ENCODE measurements at regions not wholly inside any gene's neighbourhood (a gene's known extent, or its start where the extent isn't known, plus 50 kb on each side); places are given as distances from the start of the nearest gene placed in this dataset.
"Not testable (repeated sequence)": the region's sequence is repeated elsewhere in the genome, so short reads cannot be mapped to it uniquely, and the experiment has no call there.

GRCh38 chr5:26386532-26386931 lies 651.9 kb downstream of the CDH9 start:
- no peak for TF ChIP-seq CTCF (IDR thresholded peaks at IDR 0.05; ENCODE audit: unreplicated experiment)
- Mint-ChIP-seq H3K9me3 (ENCODE audit: low read depth, unreplicated experiment) (peaks cover 17% of the 10 kb centered on the region), H3K27me3 (ENCODE audit: unreplicated experiment) (no peaks in the 10 kb centered on the region), H3K36me3 (ENCODE audit: insufficient read depth, unreplicated experiment) (no peaks in the 10 kb centered on the region), H3K4me3 (ENCODE audit: low read depth, unreplicated experiment) (no peak overlapping the region), H3K27ac (ENCODE audit: unreplicated experiment) (no peak overlapping the region), H3K4me1 (ENCODE audit: low read depth, unreplicated experiment) (no peaks in the 10 kb centered on the region)
- no peak for DNase-seq
- intact Hi-C loops (cut with micrococcal nuclease; ENCODE audit: unreplicated experiment): no loop called here
- BruUV-seq (replicated peaks): no TSS peak
- CTCF ChIA-PET: no interaction called here

GRCh38 chr5:26364624-26365023 lies 673.8 kb downstream of the CDH9 start:
- H3K4me3 Mint-ChIP-seq (ENCODE audit: low read depth, unreplicated experiment); intact Hi-C loops (cut with micrococcal nuclease; ENCODE audit: unreplicated experiment); H3K27ac Mint-ChIP-seq (ENCODE audit: unreplicated experiment); DNase-seq; H3K27me3 Mint-ChIP-seq (ENCODE audit: unreplicated experiment); CTCF ChIA-PET; H3K36me3 Mint-ChIP-seq (ENCODE audit: insufficient read depth, unreplicated experiment); H3K4me1 Mint-ChIP-seq (ENCODE audit: low read depth, unreplicated experiment); BruUV-seq (replicated peaks): not testable (repeated sequence)
- H3K9me3 Mint-ChIP-seq (ENCODE audit: low read depth, unreplicated experiment): peaks cover 25% of the 10 kb centered on the region

DNA sequence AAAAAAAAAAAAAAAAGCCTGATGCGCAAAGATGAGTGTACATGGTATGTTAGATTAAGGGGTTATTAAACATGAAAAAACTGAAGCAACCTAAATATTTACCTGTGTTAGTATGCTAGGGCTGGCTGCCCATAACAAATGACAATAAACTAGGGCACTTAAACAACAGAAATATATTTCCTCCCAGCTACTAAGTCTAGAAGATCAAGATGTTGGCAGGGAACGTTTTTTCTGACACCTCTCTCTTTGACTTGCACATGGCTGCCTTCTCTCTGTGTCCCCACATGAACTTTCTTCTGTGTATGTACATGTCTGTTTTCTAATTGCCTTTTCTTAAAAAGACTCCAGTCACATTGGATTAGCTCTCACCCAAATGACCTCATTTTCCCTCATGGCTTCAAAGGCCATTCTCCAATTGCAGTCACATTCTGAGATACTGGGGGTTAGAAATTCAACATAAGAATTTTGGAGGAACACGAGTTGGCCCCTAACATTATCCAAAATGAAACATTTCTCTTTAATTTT lies 694.5 kb downstream of the CDH9 start:
- no peaks in the 10 kb centered on the region for H3K36me3 Mint-ChIP-seq (ENCODE audit: insufficient read depth, unreplicated experiment)
- no peaks in the 10 kb centered on the region for H3K27me3 Mint-ChIP-seq (ENCODE audit: unreplicated experiment)
- peaks cover 24% of the 10 kb centered on the region for H3K9me3 Mint-ChIP-seq (ENCODE audit: low read depth, unreplicated experiment)
- intact Hi-C loops (cut with micrococcal nuclease; ENCODE audit: unreplicated experiment): no loop called here
- CTCF ChIA-PET: interaction anchor here (0.6 to 0.7 kb wide), 2 partner anchors 15 to 43 kb away, joined by 3 read pairs; no protein-coding TSS in a partner anchor
- no peak for TF ChIP-seq CTCF (IDR thresholded peaks at IDR 0.05; ENCODE audit: unreplicated experiment)
- BruUV-seq (replicated peaks): no TSS peak
- no peak overlapping the region for H3K27ac Mint-ChIP-seq (ENCODE audit: unreplicated experiment)
- no peak for DNase-seq
- H3K4me3 Mint-ChIP-seq (ENCODE audit: low read depth, unreplicated experiment): no peak overlapping the region
- no peaks in the 10 kb centered on the region for H3K4me1 Mint-ChIP-seq (ENCODE audit: low read depth, unreplicated experiment)

DNA sequence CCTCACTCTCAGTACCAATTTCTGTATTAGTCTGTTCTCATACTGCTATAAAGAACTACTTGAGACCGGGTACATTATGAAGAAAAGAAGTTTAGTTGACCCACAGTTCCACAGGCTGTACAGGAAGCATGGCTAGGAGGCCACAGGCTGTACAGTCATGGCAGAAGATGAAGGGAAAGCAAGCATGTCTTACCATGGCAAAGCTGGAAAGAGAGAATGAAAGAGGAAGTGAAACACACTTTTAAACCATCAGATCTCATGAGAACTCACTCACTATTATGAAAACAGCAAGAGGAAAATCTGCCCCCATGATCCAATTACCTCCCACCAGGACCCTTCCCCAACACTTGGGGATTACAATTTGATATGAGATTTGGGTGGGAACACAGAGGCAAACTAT lies 698.8 kb downstream of the CDH9 start:
- H3K4me3 Mint-ChIP-seq (ENCODE audit: low read depth, unreplicated experiment): no peak overlapping the region
- no peaks in the 10 kb centered on the region for H3K4me1 Mint-ChIP-seq (ENCODE audit: low read depth, unreplicated experiment)
- H3K27ac Mint-ChIP-seq (ENCODE audit: unreplicated experiment): no peak overlapping the region
- no peak for DNase-seq
- BruUV-seq (replicated peaks): no TSS peak
- TF ChIP-seq CTCF (IDR thresholded peaks at IDR 0.05; ENCODE audit: unreplicated experiment): no peak
- H3K27me3 Mint-ChIP-seq (ENCODE audit: unreplicated experiment): no peaks in the 10 kb centered on the region
- intact Hi-C loops (cut with micrococcal nuclease; ENCODE audit: unreplicated experiment): no loop called here
- H3K9me3 Mint-ChIP-seq (ENCODE audit: low read depth, unreplicated experiment): peaks cover 21% of the 10 kb centered on the region
- CTCF ChIA-PET: no interaction called here
- H3K36me3 Mint-ChIP-seq (ENCODE audit: insufficient read depth, unreplicated experiment): no peaks in the 10 kb centered on the region

- Mint-ChIP-seq H3K4me1 (ENCODE audit: low read depth, unreplicated experiment) (no peaks in the 10 kb centered on the region), H3K27ac (ENCODE audit: unreplicated experiment) (no peak overlapping the region), H3K27me3 (ENCODE audit: unreplicated experiment) (no peaks in the 10 kb centered on the region), H3K4me3 (ENCODE audit: low read depth, unreplicated experiment) (no peak overlapping the region), H3K36me3 (ENCODE audit: insufficient read depth, unreplicated experiment) (no peaks in the 10 kb centered on the region), H3K9me3 (ENCODE audit: low read depth, unreplicated experiment) (peaks cover 6% of the 10 kb centered on the region)
- no peak for DNase-seq
- no TSS peak for BruUV-seq (replicated peaks)
- CTCF ChIA-PET: no interaction called here
- TF ChIP-seq CTCF (IDR thresholded peaks at IDR 0.05; ENCODE audit: unreplicated experiment): no peak
- intact Hi-C loops (cut with micrococcal nuclease; ENCODE audit: unreplicated experiment): no loop called here
Observed at GRCh38 chr5:26329562-26330189, 708.7 kb downstream of the CDH9 start.

Measured in Calu3 (cell line).